GM20000 (cell line): ENCODE measurements at regions not wholly inside any gene's neighbourhood (a gene's known extent, or its start where the extent isn't known, plus 50 kb on each side); places are given as distances from the start of the nearest gene placed in this dataset.

Source experiments
- DNase-seq: peaks from one replicate; pipeline ENCODE4 v3.0.0; 2012; ENCODE audit warnings: low spot score
- CTCF ChIP-seq: IDR thresholded peaks from 2 replicates; pipeline ENCODE4 v1.5.1; 2012; ENCODE audit warnings: mild to moderate bottlenecking, control low read depth; ENCODE audit errors: extremely low read depth, missing control alignments

DNA sequence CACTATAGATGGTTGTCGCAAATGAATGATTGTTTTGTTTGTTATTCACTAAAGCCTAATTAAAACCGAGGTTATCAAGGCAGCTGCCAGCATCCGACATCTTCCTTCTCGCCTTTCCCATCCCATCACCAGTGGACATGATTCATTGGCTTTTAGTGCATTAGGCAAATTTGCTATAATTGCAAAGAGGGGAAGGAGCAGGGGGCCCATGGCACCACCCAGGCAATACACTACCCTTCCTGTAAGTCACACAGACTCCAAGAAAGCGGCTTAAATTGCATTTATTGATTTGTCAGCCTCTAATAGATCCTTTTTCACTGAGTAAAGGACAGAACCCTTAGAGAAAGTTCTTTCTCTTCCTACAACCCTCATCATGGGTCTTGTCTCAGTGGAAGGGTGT is 169.2 kb upstream of the NCAM1 start:
- no peak for DNase-seq
- TF ChIP-seq CTCF: no peak

GRCh38 chr11:112793416-112793815 is 167.8 kb upstream of the NCAM1 start:
- no peak for DNase-seq
- no peak for TF ChIP-seq CTCF

- no peak for TF ChIP-seq CTCF
- DNase-seq: no peak
Measured at GRCh38 chr11:112794331-112794846, 166.8 kb upstream of the NCAM1 start.

- peak; percentile 63 for DNase-seq
- TF ChIP-seq CTCF: peak; percentile 55
Measured at GRCh38 chr11:112795142-112795815, 165.9 kb upstream of the NCAM1 start.

DNA sequence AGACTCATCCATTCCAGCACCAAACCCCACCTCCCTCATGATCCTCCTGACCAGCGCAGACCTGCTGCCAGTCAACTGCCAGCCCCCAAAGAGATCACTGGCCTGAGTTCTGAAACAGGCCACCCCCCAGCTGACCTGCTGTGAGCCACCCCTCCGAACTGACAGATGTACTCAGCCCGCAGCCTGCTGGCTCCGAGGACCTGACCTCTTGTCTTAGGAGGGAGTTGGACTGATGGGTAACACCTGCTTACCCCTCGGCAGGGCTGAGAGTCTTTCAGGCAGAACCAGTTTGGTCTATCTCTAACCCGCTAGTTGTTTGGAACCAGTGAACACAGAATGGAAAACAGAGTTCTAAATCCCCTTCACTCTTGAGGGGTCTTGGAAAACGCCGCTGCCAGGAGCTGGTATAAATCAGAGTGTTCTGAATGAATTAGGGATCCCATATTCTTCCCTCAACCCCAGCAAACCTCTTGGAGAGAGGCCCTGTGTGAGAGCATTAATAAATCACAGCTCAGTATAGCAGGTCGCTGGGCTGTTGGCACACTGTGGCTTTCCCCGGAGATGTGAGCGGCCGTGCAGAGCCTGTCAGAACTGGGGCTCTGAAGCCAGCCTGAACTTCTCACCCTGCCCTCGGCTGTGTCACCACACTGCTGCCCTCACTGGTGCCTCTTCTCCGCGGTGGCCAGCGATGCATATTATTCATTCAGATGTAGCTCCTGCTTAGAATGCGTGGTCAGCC is 165.1 kb upstream of the NCAM1 start:
- no peak for DNase-seq
- TF ChIP-seq CTCF: no peak

GRCh38 chr11:112797092-112797491 is 164.1 kb upstream of the NCAM1 start:
- TF ChIP-seq CTCF: no peak

DNA sequence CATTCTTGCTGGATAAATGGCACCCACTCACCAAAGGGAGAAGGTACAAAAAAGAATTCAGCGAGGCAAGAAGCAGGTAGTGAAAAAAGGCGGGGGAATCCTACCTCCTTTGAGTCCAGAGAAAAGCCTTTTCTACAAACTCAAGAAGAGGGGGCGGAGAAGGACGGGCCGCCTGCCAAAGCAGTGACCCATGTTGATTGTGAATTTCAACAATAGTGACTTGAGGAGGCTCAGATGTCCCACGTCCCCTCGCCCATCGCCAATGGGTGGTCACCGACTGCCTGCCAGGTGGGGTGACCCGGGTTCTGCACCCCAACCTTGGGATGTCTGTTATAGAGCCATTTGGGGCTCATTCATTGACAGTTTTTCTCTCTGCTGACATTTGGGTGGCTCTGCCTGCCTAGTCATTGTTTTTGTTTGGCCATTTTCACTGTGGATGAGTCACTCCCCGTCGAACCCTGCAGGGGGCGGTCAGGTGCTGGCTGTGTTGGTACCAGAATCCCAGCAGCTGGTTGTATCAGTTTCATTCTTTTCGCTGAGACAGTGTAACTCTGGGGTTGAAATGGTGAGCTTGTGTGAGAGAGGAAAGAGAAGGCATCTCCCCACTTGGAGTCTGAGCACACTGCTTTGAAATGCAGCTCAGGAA is 163.4 kb upstream of the NCAM1 start:
- no peak for TF ChIP-seq CTCF
- peak; percentile 44 for DNase-seq

More at GRCh38 chr11:112797092-112797491, 164.1 kb upstream of the NCAM1 start:
- DNase-seq: no peak
